T-helper 1 cell treated with Interleukin-12 subunit alpha and Interleukin-12 subunit beta and Interleukin-4 antibody, amounts not matched to agents 30 μg/mL and 1 μg/mL, for 36 hours (primary cell): ENCODE measurements at regions not wholly inside any gene's neighbourhood (a gene's known extent, or its start where the extent isn't known, plus 50 kb on each side); places are given as distances from the start of the nearest gene placed in this dataset.

Experiments used
- H3K27ac Mint-ChIP-seq: one replicate; pipeline ENCODE4 v1.8.0; 2021; ENCODE audit warnings: mild to moderate bottlenecking, mixed read lengths
- H3K27me3 Mint-ChIP-seq: one replicate; pipeline ENCODE4 v1.8.0; 2021; ENCODE audit warnings: low read depth, mixed read lengths
- H3K36me3 Mint-ChIP-seq: one replicate; pipeline ENCODE4 v1.8.0; 2021; ENCODE audit warnings: low read depth, mixed read lengths
- H3K4me1 Mint-ChIP-seq: one replicate; pipeline ENCODE4 v1.8.0; 2021; ENCODE audit warnings: low read depth, mixed read lengths
- H3K4me3 Mint-ChIP-seq: one replicate; pipeline ENCODE4 v1.8.0; 2021; ENCODE audit warnings: mild to moderate bottlenecking, moderate library complexity, mixed read lengths
- H3K9me3 Mint-ChIP-seq: one replicate; pipeline ENCODE4 v1.8.0; 2021; ENCODE audit warnings: mixed read lengths

GRCh38 chr1:219401724-219402625 is 210.9 kb downstream of the ZC3H11B start:
- Mint-ChIP-seq H3K27me3 (peaks cover 6% of the 10 kb centered on the region), H3K4me3 (no peak overlapping the region), H3K27ac (no peak overlapping the region), H3K9me3 (peaks cover 14% of the 10 kb centered on the region), H3K4me1 (no peaks in the 10 kb centered on the region), H3K36me3 (no peaks in the 10 kb centered on the region)

GRCh38 chr1:219399446-219399845 is 213.5 kb downstream of the ZC3H11B start:
- H3K27ac Mint-ChIP-seq = no peak overlapping the region
- H3K36me3 Mint-ChIP-seq = no peaks in the 10 kb centered on the region
- no peaks in the 10 kb centered on the region for H3K4me1 Mint-ChIP-seq
- H3K9me3 Mint-ChIP-seq = peaks cover 26% of the 10 kb centered on the region
- no peak overlapping the region for H3K4me3 Mint-ChIP-seq
- H3K27me3 Mint-ChIP-seq = peaks cover 6% of the 10 kb centered on the region

DNA sequence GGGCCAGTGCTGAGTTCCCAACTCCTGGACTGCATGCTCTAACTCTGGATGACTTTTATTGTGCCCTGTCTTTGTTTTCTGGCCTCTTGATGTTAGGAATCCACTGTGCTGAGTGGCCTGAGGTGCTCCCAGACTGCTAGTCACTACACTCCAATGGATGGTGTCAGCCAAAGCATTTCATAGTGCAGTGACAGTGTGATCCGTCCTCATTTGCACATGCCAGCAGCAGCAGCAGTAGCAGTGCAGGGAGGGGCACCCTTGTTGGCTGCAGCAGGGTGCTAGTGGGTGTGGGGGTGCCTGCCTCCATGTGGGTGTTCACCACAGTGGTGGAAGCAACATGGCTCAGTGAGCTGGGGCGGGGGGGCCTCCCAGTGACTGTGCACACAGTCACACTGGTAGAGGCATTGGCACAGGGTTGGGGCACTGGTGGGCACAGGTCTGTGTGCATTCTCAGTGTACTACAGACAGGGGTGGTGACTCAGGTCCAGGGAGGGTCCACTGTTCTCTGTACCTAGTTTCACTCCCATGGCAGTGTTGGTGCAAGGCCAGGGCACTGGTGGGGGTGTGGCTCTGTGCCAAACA is 214.0 kb downstream of the ZC3H11B start:
- Mint-ChIP-seq H3K36me3 (no peaks in the 10 kb centered on the region), H3K27ac (no peak overlapping the region), H3K4me3 (no peak overlapping the region), H3K27me3 (peaks cover 6% of the 10 kb centered on the region), H3K9me3 (peaks cover 26% of the 10 kb centered on the region), H3K4me1 (no peaks in the 10 kb centered on the region)

DNA sequence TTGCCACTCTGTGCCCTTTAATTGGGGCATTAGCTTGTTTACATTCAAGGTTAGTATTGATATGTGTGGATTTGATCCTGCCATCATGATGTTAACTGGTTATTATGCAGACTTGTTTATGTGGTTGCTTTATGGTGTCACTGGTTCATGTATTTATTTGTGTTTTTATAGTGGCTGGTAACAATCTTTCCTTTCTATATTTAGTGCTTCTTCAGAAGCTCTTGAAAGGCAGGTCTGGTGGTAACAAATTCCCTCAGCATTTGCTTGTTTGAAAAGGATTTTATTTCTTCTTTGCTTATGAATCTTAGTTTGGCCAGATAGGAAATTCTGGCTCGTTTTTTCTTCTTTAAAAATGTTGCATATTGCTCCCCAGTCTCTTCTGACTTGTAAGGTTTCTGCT is 215.4 kb downstream of the ZC3H11B start:
- no peaks in the 10 kb centered on the region for H3K36me3 Mint-ChIP-seq
- peaks cover 26% of the 10 kb centered on the region for H3K9me3 Mint-ChIP-seq
- no peak overlapping the region for H3K4me3 Mint-ChIP-seq
- peaks cover 6% of the 10 kb centered on the region for H3K27me3 Mint-ChIP-seq
- H3K4me1 Mint-ChIP-seq = no peaks in the 10 kb centered on the region
- no peak overlapping the region for H3K27ac Mint-ChIP-seq

DNA sequence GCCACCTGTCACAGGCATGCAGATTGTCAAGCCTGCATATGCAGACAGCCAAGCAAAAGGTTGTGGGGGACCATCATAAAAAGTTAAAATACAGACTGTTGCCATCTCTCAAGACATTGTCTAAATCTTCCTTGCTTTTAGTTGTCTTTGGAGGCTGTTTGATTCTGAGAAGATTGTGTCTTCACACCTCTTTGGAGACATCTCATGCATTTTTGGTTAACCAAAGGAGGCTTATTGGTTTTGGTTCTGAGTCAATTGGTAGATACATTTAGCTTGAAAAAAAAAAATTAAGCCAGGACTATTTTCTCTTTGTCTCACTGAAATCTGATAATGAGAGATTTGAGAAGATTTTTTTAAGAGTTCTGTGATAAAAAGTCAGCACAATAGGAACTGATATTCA is 217.6 kb downstream of the LYPLAL1 start:
- Mint-ChIP-seq H3K4me1 (peaks cover 2% of the 10 kb centered on the region), H3K4me3 (no peak overlapping the region), H3K27ac (no peak overlapping the region), H3K9me3 (peaks cover 7% of the 10 kb centered on the region), H3K36me3 (no peaks in the 10 kb centered on the region), H3K27me3 (peaks cover 4% of the 10 kb centered on the region)

GRCh38 chr1:219387211-219387610 is 213.5 kb downstream of the LYPLAL1 start:
- peaks cover 2% of the 10 kb centered on the region for H3K4me1 Mint-ChIP-seq

DNA sequence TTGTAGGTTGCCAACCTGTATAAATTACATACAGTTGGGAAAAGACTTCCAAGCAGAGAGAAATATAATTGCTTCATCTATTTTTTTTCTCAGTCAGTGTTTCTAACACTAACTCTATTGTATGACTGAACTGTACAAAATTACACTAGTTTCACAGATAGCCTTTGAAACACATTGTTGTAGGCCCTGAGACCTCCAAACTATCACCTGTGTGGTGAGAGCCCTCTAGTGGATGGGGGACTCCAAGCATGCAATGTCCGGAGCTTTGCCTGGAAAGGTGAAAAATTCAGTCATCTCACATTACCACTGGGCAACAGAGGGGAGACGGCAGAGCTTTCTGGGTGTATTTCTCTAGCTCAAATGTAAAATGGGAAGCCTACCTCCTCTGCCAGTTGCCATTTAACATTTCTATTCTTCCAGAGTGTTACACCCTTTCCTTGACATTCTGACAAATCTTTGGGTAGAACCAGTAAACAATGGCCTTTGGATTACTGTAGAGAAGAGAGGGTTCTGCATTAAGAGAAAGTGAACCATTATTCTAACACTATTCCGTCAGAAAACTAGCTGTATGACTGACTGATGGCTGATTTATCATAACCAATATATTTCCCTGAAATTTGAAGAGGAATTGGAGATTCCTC is 212.2 kb downstream of the LYPLAL1 start:
- Mint-ChIP-seq H3K9me3 (no peaks in the 10 kb centered on the region), H3K36me3 (no peaks in the 10 kb centered on the region), H3K4me1 (no peaks in the 10 kb centered on the region), H3K4me3 (no peak overlapping the region), H3K27ac (no peak overlapping the region), H3K27me3 (peaks cover 4% of the 10 kb centered on the region)

More at GRCh38 chr1:219387211-219387610, 213.5 kb downstream of the LYPLAL1 start:
- peaks cover 4% of the 10 kb centered on the region for H3K27me3 Mint-ChIP-seq
- H3K9me3 Mint-ChIP-seq = no peaks in the 10 kb centered on the region
- no peaks in the 10 kb centered on the region for H3K36me3 Mint-ChIP-seq
- no peak overlapping the region for H3K4me3 Mint-ChIP-seq
- H3K27ac Mint-ChIP-seq = no peak overlapping the region

DNA sequence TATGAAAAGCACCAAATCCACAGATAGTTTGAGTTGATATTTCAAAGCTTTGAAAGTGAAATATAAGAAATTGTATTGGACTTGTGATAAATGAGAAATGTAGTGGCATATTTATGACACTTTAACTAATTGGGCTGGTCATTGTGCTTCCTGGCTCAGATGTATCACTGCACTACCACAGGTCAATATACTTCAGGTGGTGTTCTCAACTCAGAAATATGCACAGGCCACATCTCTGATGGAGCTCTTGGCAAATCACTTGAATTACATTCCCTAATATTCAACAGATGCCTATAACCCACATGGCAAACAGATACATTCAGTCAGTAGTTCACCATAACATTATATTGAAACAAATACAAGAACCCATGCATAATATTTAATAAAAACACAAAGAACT is 209.6 kb downstream of the LYPLAL1 start:
- Mint-ChIP-seq H3K4me3 (no peak overlapping the region), H3K4me1 (no peaks in the 10 kb centered on the region), H3K36me3 (no peaks in the 10 kb centered on the region), H3K9me3 (no peaks in the 10 kb centered on the region), H3K27me3 (no peaks in the 10 kb centered on the region), H3K27ac (no peak overlapping the region)

DNA sequence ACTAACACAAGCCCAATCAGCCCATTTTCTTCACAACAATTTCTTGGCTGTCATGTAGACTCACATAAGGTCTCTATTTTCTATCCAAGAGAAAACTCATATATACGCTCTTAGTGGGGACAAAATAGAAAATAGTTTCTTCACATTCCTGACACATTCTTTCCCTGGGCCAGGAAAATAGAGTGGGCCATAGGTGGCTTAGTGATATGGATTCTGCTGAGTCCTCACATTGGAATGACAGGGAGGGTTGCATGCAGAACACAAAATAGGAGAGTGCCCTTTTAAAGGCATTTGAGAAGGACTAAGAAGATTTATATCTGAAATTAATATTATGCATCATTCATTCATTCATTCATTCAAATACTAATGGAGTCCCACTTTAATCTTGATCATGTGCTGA is 207.7 kb downstream of the LYPLAL1 start:
- H3K9me3 Mint-ChIP-seq = no peaks in the 10 kb centered on the region
- no peak overlapping the region for H3K4me3 Mint-ChIP-seq
- no peaks in the 10 kb centered on the region for H3K27me3 Mint-ChIP-seq
- no peak overlapping the region for H3K27ac Mint-ChIP-seq
- no peaks in the 10 kb centered on the region for H3K4me1 Mint-ChIP-seq
- no peaks in the 10 kb centered on the region for H3K36me3 Mint-ChIP-seq

GRCh38 chr1:219380463-219380862 is 206.8 kb downstream of the LYPLAL1 start:
- H3K27me3 Mint-ChIP-seq = no peaks in the 10 kb centered on the region
- no peaks in the 10 kb centered on the region for H3K4me1 Mint-ChIP-seq
- H3K4me3 Mint-ChIP-seq = no peak overlapping the region
- H3K27ac Mint-ChIP-seq = no peak overlapping the region
- H3K9me3 Mint-ChIP-seq = no peaks in the 10 kb centered on the region
- H3K36me3 Mint-ChIP-seq = no peaks in the 10 kb centered on the region

GRCh38 chr1:219379691-219380090 is 206.0 kb downstream of the LYPLAL1 start:
- H3K4me3 Mint-ChIP-seq = no peak overlapping the region
- no peaks in the 10 kb centered on the region for H3K27me3 Mint-ChIP-seq
- H3K36me3 Mint-ChIP-seq = no peaks in the 10 kb centered on the region
- no peaks in the 10 kb centered on the region for H3K9me3 Mint-ChIP-seq
- H3K4me1 Mint-ChIP-seq = no peaks in the 10 kb centered on the region
- no peak overlapping the region for H3K27ac Mint-ChIP-seq

DNA sequence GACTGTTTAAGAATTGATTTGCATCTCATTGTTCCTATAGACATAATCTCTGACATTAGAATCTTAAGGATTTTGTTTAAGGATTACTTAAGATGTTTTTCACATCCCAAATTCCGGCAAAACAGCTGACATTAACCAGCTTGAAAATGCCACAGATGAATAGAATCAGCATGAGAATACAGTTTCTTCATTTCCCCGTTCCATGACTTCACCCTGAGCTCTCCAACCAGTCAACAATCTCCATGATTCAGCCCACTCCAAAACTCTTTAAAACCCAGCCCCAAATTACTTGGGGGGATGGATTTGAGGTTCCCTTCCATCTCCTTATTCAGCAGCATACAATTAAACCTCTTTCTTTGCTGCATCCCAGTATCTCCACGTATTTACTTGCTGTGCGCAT is 201.0 kb downstream of the LYPLAL1 start:
- Mint-ChIP-seq H3K4me3 (no peak overlapping the region), H3K27me3 (no peaks in the 10 kb centered on the region), H3K36me3 (no peaks in the 10 kb centered on the region), H3K27ac (no peak overlapping the region), H3K9me3 (no peaks in the 10 kb centered on the region), H3K4me1 (no peaks in the 10 kb centered on the region)

DNA sequence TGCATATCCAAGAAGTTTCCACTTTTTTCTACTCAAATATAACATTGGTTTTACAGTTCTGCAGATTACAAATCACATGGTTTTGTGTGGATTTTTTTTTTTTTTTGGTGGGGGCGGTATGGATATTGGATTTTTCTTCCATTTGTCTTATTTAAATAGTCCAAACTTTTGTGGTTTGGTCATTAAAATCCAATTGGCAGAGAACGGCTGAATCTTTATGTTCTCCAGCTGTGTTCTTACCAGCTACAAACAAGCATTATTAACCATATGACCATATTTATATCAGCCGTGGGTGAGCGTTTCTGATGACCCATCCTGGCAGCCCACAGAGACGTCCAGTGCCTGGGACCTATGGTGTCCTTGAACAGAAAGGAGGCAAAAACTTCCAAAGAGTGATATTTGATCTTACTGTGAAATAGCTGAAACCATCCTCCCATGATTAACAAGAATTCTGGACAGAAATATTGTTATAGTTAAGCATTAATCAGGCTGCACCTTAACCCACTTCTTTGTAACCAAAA is 200.4 kb downstream of the LYPLAL1 start:
- no peaks in the 10 kb centered on the region for H3K9me3 Mint-ChIP-seq
- no peaks in the 10 kb centered on the region for H3K27me3 Mint-ChIP-seq
- H3K4me3 Mint-ChIP-seq = no peak overlapping the region
- no peak overlapping the region for H3K27ac Mint-ChIP-seq
- no peaks in the 10 kb centered on the region for H3K4me1 Mint-ChIP-seq
- H3K36me3 Mint-ChIP-seq = no peaks in the 10 kb centered on the region

GRCh38 chr1:219373616-219373935 is 199.9 kb downstream of the LYPLAL1 start:
- Mint-ChIP-seq H3K9me3 (no peaks in the 10 kb centered on the region), H3K4me1 (no peaks in the 10 kb centered on the region), H3K27me3 (no peaks in the 10 kb centered on the region)

More at GRCh38 chr1:219373616-219373935, 199.9 kb downstream of the LYPLAL1 start:
- Mint-ChIP-seq H3K4me3 (no peak overlapping the region), H3K36me3 (no peaks in the 10 kb centered on the region), H3K27ac (no peak overlapping the region)
